Esophagus (tissue), 2 donors: ENCODE measurements at regions not wholly inside any gene's neighbourhood (a gene's known extent, or its start where the extent isn't known, plus 50 kb on each side); places are given as distances from the start of the nearest gene placed in this dataset.
A peak's percentile ranks its signal among the peaks of the same experiment; 100 is the strongest.

Experiments used
- H3K27ac ChIP-seq, 2 donors: one replicate each; pipeline ENCODE4 v1.5.1; 2013; ENCODE audit warnings: low read depth in 2 of 2, mild to moderate bottlenecking in 2 of 2, inconsistent platforms in 1 of 2, low read length in 1 of 2, moderate library complexity in 1 of 2
- H3K27me3 ChIP-seq, 2 donors: one replicate each; pipeline ENCODE4 v1.6.1; 2013; ENCODE audit warnings: low read length in 2 of 2, control low read depth in 1 of 2, mild to moderate bottlenecking in 1 of 2; ENCODE audit not compliant: insufficient read depth in 2 of 2, control insufficient read depth in 1 of 2
- H3K36me3 ChIP-seq, 2 donors: one replicate each; pipeline ENCODE4 v1.6.1; 2013; ENCODE audit warnings: low read length in 1 of 2; ENCODE audit not compliant: control insufficient read depth in 2 of 2, insufficient read depth in 2 of 2
- H3K4me1 ChIP-seq, 2 donors: one replicate each; pipeline ENCODE4 v1.6.1; 2013; ENCODE audit warnings: low read length in 1 of 2; ENCODE audit not compliant: control insufficient read depth in 2 of 2, insufficient read depth in 2 of 2
- H3K4me3 ChIP-seq, 2 donors: one replicate each; pipeline ENCODE4 v1.5.1; 2013; ENCODE audit warnings: low read length in 2 of 2, mild to moderate bottlenecking in 2 of 2, low read depth in 1 of 2, moderate library complexity in 1 of 2
- H3K9me3 ChIP-seq, 2 donors: one replicate each; pipeline ENCODE4 v1.6.1; 2013; ENCODE audit warnings: mild to moderate bottlenecking in 2 of 2, low read depth in 1 of 2, low read length in 1 of 2, moderate library complexity in 1 of 2; ENCODE audit not compliant: control insufficient read depth in 2 of 2, insufficient read depth in 1 of 2
- WGBS, 2 donors: extraction: QIAGEN DNeasy Blood & Tissue Kit; methylation state at CpG; one replicate each; pipeline ENCODE4 v1.1.7; 2013; 5-methylcytosine and 5-hydroxymethylcytosine counted together
- donor health status: healthy with polysubstance abuse.
- donor health status: Bipolar disorder and iron deficiency.

DNA sequence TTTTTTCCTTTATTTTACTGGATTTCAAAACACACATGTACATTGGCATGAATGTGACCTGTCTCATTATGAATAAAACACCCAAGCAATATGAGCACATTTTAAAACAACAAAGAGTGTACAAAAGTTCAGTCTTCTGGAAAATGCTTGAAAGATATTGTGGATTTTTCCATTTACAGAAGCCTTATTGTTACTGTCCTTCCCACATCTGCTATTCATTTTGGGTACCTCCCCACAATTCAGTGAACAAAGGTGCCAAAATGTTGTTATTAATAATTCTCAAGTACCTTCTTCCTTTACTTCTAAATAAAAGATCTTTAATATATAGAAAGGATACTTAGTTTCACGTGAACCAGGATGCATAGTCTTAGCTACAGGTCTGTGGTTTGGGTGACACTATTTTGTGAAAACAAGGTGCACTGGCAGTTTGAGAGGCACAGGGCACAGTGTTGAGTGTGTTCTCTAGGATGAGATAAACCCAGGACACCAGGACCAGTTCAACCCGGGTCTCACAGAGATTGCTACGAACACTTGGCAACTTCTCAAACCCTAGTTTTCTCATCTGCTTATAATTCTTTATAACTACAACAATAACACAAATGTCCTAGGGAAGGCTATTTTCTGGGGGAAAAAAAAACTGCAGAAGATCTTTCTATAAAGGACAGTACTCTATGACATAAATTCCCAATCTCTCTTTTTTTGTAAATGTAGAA is 84.5 kb upstream of the GALNT5 start:
- no peaks in the 10 kb centered on the region for H3K9me3 ChIP-seq
- H3K36me3 ChIP-seq, result no peaks in the 10 kb centered on the region
- 35 to 49% methylated on average over 3 of the region's 3 CpGs for WGBS, 2 donors
- no peaks in the 10 kb centered on the region for H3K27me3 ChIP-seq
- H3K27ac ChIP-seq, result peak overlapping the region in 1 of 2 donors; percentile 16
- H3K4me1 ChIP-seq, result no peaks in the 10 kb centered on the region
- H3K4me3 ChIP-seq, result no peak overlapping the region

DNA sequence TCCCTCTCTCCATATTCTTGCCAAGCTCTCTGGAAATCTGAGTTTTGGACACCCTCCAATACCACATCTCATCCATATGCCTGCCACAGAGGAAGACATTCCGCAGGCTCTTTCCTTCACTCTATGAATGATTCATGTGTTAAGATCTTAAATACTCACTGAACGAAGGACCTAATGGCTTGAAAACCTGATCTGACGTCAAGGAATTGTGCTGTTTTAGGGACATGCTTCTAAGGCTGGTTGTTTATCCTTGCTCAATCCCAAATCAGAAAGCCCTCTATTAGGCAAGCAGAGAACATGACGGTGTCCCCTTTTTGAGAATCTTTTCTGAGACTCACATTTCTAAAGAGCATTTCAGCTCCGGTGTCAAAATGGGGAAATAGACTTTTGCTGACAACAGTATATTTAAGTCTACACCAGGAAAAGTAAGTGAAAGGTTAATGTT is 83.7 kb upstream of the GALNT5 start:
- H3K9me3 ChIP-seq, result no peaks in the 10 kb centered on the region
- H3K36me3 ChIP-seq, result no peaks in the 10 kb centered on the region
- no peak overlapping the region for H3K27ac ChIP-seq
- H3K4me1 ChIP-seq, result no peaks in the 10 kb centered on the region
- no peak overlapping the region for H3K4me3 ChIP-seq
- no peaks in the 10 kb centered on the region for H3K27me3 ChIP-seq
- 22 to 47% methylated on average over 5 of the region's 5 CpGs for WGBS, 2 donors

DNA sequence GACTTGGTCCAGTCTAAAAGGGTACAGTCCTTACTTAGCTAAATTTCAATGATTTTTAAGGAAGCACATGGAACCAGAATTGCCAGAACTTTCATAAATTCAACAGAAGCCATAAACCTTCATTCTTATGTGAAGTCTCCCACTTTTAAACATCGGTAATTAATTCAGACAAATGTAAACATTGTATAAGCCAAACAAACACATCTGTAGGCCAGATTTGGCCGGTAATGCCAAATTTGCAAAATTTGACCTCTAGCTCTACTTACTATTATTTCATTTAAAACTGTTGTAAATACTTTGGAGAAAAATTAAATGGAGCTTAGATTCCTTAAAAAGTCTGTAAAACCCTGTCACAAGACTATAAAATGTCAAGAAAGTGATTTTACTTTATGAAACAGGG is 83.2 kb upstream of the GALNT5 start:
- H3K27ac ChIP-seq, result no peak overlapping the region
- WGBS, 2 donors, result 79 to 81% methylated on average over 2 of the region's 2 CpGs

DNA sequence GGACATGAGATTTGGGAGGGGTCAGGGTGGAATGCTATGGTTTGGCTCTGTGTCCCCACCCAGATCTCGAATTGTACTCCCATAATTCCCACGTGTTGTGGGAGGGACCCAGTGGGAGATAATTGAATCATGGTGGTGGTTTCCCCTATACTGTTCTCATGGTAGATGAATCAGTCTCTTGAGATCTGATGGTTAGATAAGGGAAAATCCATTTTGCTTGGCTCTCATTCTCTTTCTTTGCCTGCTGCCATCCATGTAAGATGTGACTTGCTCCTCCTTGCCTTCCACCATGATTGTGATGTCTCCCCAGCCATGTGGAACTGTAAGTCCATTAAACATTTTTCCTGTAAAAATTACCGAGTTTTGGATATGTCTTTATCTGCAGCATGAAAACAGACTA is 80.9 kb upstream of the GALNT5 start:
- Histone ChIP-seq H3K27me3 (no peaks in the 10 kb centered on the region), H3K4me1 (no peaks in the 10 kb centered on the region), H3K27ac (no peak overlapping the region), H3K36me3 (no peaks in the 10 kb centered on the region), H3K4me3 (no peak overlapping the region), H3K9me3 (no peaks in the 10 kb centered on the region)
- 81 to 87% methylated on average over 3 of the region's 3 CpGs for WGBS, 2 donors

More for the DNA sequence above, 83.2 kb upstream of the GALNT5 start:
- Histone ChIP-seq H3K4me1 (no peaks in the 10 kb centered on the region), H3K9me3 (no peaks in the 10 kb centered on the region), H3K36me3 (no peaks in the 10 kb centered on the region), H3K4me3 (no peak overlapping the region), H3K27me3 (no peaks in the 10 kb centered on the region)

DNA sequence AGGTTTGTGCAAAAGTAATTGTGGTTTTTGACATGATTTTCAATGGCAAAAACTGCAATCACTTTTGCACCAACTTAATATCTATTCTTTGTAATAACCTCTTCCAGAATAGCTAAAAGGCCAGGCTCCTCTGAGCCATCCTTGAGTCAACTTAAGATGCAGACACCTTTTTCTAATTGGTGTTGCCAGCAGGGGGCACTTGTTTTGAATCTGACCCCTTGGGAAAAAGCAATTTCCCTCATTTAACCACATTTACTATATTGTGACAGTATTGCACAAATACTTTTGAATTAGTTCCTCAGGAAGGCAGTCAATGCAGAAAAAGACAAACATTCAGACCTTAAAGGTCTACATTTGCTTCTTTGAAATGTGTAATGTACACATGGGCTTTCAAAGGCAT is 78.6 kb upstream of the GALNT5 start:
- H3K9me3 ChIP-seq, result no peaks in the 10 kb centered on the region
- no peaks in the 10 kb centered on the region for H3K4me1 ChIP-seq

DNA sequence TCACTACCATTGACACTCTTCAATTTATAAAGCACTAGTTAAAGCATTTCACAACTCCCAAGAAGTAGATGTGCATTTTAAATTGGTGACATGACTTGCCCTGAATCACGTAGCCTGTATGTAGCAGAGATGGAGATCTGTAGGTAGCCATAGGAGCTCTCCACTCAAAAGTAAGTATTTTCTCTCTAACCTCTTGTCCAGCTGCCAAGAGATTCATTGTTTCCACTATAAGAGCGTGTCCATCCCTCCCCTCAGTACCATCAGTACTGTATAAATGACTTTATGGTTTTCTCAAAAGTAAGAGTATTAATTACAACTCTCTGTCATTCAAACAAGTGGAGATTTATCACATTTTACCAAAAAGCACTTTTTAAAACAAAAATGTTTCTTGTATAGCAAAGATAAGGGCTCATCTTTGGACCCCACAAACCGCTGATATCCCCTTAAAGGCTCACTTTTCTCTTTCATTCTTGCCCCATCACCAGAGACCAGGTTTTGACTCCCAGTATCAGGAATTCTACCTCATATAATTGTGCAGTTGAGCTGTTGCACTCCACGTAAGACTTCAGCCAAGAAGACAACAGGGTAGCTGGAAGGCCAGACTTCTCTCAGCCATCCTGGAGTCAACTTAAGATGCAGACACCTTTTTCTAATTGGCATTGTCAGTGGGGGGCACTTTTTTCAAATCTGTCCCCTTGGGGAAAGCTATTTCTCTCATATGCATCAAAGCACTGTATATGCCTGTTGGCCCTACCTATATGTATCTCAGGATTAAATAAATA is 78.0 kb upstream of the GALNT5 start:
- H3K27ac ChIP-seq, result no peak overlapping the region
- WGBS, 2 donors, result 87 to 88% methylated on average over 4 of the region's 4 CpGs
- no peaks in the 10 kb centered on the region for H3K9me3 ChIP-seq
- H3K4me1 ChIP-seq, result no peaks in the 10 kb centered on the region
- H3K4me3 ChIP-seq, result no peak overlapping the region
- no peaks in the 10 kb centered on the region for H3K27me3 ChIP-seq
- H3K36me3 ChIP-seq, result no peaks in the 10 kb centered on the region

More for the DNA sequence above, 78.6 kb upstream of the GALNT5 start:
- H3K27ac ChIP-seq, result no peak overlapping the region
- H3K27me3 ChIP-seq, result no peaks in the 10 kb centered on the region
- H3K36me3 ChIP-seq, result no peaks in the 10 kb centered on the region
- H3K4me3 ChIP-seq, result no peak overlapping the region

DNA sequence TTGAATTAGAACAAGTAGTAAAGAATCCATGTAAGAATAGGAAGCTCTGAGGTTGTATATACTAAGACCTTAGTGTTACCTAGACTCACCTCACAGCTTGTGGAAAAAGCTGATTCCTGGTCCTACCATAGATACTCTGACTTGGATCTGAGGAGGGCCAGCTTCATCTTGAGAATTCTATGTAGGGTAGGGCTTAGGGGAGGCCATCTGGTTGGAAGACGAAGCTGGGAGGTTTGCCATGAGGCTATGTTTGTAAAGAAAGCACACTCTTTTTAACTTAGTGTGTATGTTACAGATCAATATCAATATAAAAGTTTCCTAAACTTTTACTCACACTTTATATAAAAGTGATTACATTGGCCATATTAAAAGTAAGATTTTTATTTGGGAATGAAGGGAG is 77.1 kb upstream of the GALNT5 start:
- no peak overlapping the region for H3K27ac ChIP-seq
- no peaks in the 10 kb centered on the region for H3K4me1 ChIP-seq
- H3K27me3 ChIP-seq, result no peaks in the 10 kb centered on the region
- no peaks in the 10 kb centered on the region for H3K36me3 ChIP-seq
- no peak overlapping the region for H3K4me3 ChIP-seq
- 69 to 72% methylated on average over 1 of the region's 1 CpG for WGBS, 2 donors
- H3K9me3 ChIP-seq, result no peaks in the 10 kb centered on the region

DNA sequence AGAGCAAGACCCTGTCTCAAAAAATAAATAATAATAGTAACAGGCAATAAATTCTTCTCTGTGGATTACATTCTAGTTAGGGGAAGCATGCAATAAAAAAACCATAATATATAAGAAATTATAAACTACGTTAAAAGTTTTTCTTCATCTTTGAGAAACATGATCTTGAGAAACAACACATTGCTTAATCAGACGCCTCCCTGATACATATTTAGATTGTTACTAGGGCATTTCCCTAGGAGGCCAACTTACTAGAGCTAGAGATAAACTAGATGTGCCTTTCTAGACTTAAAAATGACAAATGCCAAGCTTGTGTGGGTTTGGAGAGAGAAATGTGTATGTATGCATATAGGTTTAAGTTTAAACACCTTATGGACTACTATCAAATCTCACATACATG is 76.3 kb upstream of the GALNT5 start:
- H3K9me3 ChIP-seq, result no peaks in the 10 kb centered on the region
- 67 to 75% methylated on average over 2 of the region's 2 CpGs for WGBS, 2 donors

DNA sequence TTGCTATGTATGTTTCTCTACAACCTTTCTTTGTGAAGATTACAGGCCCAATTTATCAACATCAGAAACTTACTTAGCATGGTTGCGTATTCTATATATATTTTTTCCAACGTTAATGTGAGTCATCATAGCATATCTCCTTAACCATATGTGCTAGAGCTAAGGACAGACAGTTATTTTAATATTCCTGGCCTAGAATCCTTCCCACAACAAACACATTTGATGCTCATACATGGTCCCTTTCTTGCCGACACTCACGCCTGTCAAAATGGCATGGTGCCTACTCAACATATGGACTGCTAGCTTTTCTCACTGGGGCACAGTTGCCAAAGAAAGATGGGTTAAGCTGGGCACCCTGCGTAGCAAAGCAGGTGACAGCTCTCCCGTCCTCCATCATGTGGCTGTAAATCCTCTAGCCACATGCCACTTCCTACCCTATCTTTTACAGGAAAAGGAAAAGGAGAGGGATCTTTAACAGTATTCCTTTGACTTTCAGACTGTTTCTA is 75.2 kb upstream of the GALNT5 start:
- Histone ChIP-seq H3K27me3 (no peaks in the 10 kb centered on the region), H3K9me3 (no peaks in the 10 kb centered on the region), H3K27ac (peak overlapping the region in 1 of 2 donors; percentile 35), H3K4me1 (no peaks in the 10 kb centered on the region), H3K4me3 (no peak overlapping the region), H3K36me3 (no peaks in the 10 kb centered on the region)
- 82 to 83% methylated on average over 6 of the region's 6 CpGs for WGBS, 2 donors

More for the DNA sequence above, 76.3 kb upstream of the GALNT5 start:
- no peak overlapping the region for H3K27ac ChIP-seq
- no peaks in the 10 kb centered on the region for H3K36me3 ChIP-seq
- H3K4me3 ChIP-seq, result no peak overlapping the region
- no peaks in the 10 kb centered on the region for H3K4me1 ChIP-seq
- H3K27me3 ChIP-seq, result no peaks in the 10 kb centered on the region
